ENCODE measurements at regions not wholly inside any gene's neighbourhood (a gene's known extent, or its start where the extent isn't known, plus 50 kb on each side); places are given as distances from the start of the nearest gene placed in this dataset.

- no peak for TF ChIP-seq CTCF (IDR thresholded peaks at IDR 0.05)
- no peak for TF ChIP-seq POLR2A (IDR thresholded peaks at IDR 0.05)
Observed at GRCh38 chr13:34020388-34020787, 202.4 kb downstream of the RFC3 start.

Measured in heart left ventricle (tissue), 13 donors.